ENCODE measurements at regions not wholly inside any gene's neighbourhood (a gene's known extent, or its start where the extent isn't known, plus 50 kb on each side); places are given as distances from the start of the nearest gene placed in this dataset.

GRCh38 chr18:68262690-68263294 lies 452.1 kb downstream of the TMX3 start:
- H3K27me3 ChIP-seq = no peaks in the 10 kb centered on the region
- no peaks in the 10 kb centered on the region for H3K36me3 ChIP-seq
- H3K4me1 ChIP-seq = no peaks in the 10 kb centered on the region
- no peak overlapping the region for H3K4me3 ChIP-seq
- no peak for ATAC-seq
- H3K9me3 ChIP-seq = no peaks in the 10 kb centered on the region
- no peak overlapping the region for H3K27ac ChIP-seq
- 54 to 83% methylated on average over 2 of the region's 2 CpGs for WGBS, 2 donors (ENCODE audit: low coverage in 1 of 2)
- TF ChIP-seq EP300 (IDR thresholded peaks at IDR 0.05) = no peak
- no peak for TF ChIP-seq POLR2A (IDR thresholded peaks at IDR 0.05)
- no peak for TF ChIP-seq POLR2AphosphoS5 (IDR thresholded peaks at IDR 0.05)

GRCh38 chr18:68256418-68257067 lies 458.4 kb downstream of the TMX3 start:
- 66 to 70% methylated on average over 3 of the region's 3 CpGs for WGBS, 2 donors (ENCODE audit: low coverage in 1 of 2)
- H3K27ac ChIP-seq = no peak overlapping the region
- H3K36me3 ChIP-seq = no peaks in the 10 kb centered on the region
- no peaks in the 10 kb centered on the region for H3K27me3 ChIP-seq
- no peak for TF ChIP-seq EP300 (IDR thresholded peaks at IDR 0.05)
- no peak for TF ChIP-seq CTCF (IDR thresholded peaks at IDR 0.05)
- TF ChIP-seq POLR2AphosphoS5 (IDR thresholded peaks at IDR 0.05) = no peak
- TF ChIP-seq POLR2A (IDR thresholded peaks at IDR 0.05) = no peak
- no peaks in the 10 kb centered on the region for H3K4me1 ChIP-seq
- no peak for ATAC-seq
- no peak overlapping the region for H3K4me3 ChIP-seq
- H3K9me3 ChIP-seq = no peaks in the 10 kb centered on the region

GRCh38 chr18:68244786-68245185 lies 470.1 kb downstream of the TMX3 start:
- no peaks in the 10 kb centered on the region for H3K36me3 ChIP-seq
- TF ChIP-seq CTCF (IDR thresholded peaks at IDR 0.05) (no peak), POLR2A (IDR thresholded peaks at IDR 0.05) (no peak), EP300 (IDR thresholded peaks at IDR 0.05) (no peak), POLR2AphosphoS5 (IDR thresholded peaks at IDR 0.05) (no peak)
- no peaks in the 10 kb centered on the region for H3K27me3 ChIP-seq
- no peak overlapping the region for H3K4me3 ChIP-seq
- 25 to 41% methylated on average over 2 of the region's 2 CpGs for WGBS, 2 donors (ENCODE audit: low coverage in 1 of 2)
- no peak overlapping the region for H3K27ac ChIP-seq
- no peak for ATAC-seq
- H3K9me3 ChIP-seq = no peaks in the 10 kb centered on the region
- no peaks in the 10 kb centered on the region for H3K4me1 ChIP-seq

GRCh38 chr18:68241881-68242280 lies 473.0 kb downstream of the TMX3 start:
- no peak overlapping the region for H3K27ac ChIP-seq
- no peak for ATAC-seq
- no peaks in the 10 kb centered on the region for H3K36me3 ChIP-seq
- H3K9me3 ChIP-seq = no peaks in the 10 kb centered on the region
- TF ChIP-seq EP300 (IDR thresholded peaks at IDR 0.05) (no peak), POLR2AphosphoS5 (IDR thresholded peaks at IDR 0.05) (no peak), POLR2A (IDR thresholded peaks at IDR 0.05) (no peak), CTCF (IDR thresholded peaks at IDR 0.05) (no peak)
- H3K27me3 ChIP-seq = no peaks in the 10 kb centered on the region
- H3K4me3 ChIP-seq = no peak overlapping the region
- no peaks in the 10 kb centered on the region for H3K4me1 ChIP-seq

- H3K9me3 ChIP-seq = no peaks in the 10 kb centered on the region
- no peak overlapping the region for H3K4me3 ChIP-seq
- no peak overlapping the region for H3K27ac ChIP-seq
- H3K36me3 ChIP-seq = no peaks in the 10 kb centered on the region
- no peaks in the 10 kb centered on the region for H3K4me1 ChIP-seq
- no peaks in the 10 kb centered on the region for H3K27me3 ChIP-seq
- WGBS, 2 donors (ENCODE audit: low coverage in 1 of 2) = 0 to 86% methylated on average over 2 of the region's 2 CpGs
- TF ChIP-seq EP300 (IDR thresholded peaks at IDR 0.05) (no peak), CTCF (IDR thresholded peaks at IDR 0.05) (no peak), POLR2A (IDR thresholded peaks at IDR 0.05) (no peak)
- ATAC-seq = no peak
Observed at GRCh38 chr18:68234676-68235075, 480.2 kb downstream of the TMX3 start.
